H1 (cell line): ENCODE measurements at regions not wholly inside any gene's neighbourhood (a gene's known extent, or its start where the extent isn't known, plus 50 kb on each side); places are given as distances from the start of the nearest gene placed in this dataset.

Experiments used
- CTCF ChIA-PET: fragments of 300-600 bp; sonication (Branson Sonifier 250); formaldehyde crosslinking; loops from one replicate; lab custom pipeline; 2021; ENCODE audit not compliant: partially characterized antibody; lab: Charles Lee
- POLR2A ChIA-PET: fragments of 300-600 bp; sonication (Branson Sonifier 250); formaldehyde crosslinking; loops from one replicate; lab custom pipeline; 2021; ENCODE audit warnings: inconsistent platforms; ENCODE audit not compliant: partially characterized antibody; lab: Charles Lee
- DNase-seq, 2 experiments: peaks; one replicate each; pipeline versions ENCODE4 v3.0.0 to v3.0.0-alpha.2; 2010 to 2022; ENCODE audit warnings: low spot score in 2 of 2, low read depth in 1 of 2, mixed read lengths in 1 of 2
- FAIRE-seq: peaks from 2 replicates; lab custom pipeline; 2011; peaks lifted over from hg19 to GRCh38; lab: Jason Lieb, UNC
- H2AFZ ChIP-seq: 2 replicates; pipeline ENCODE4 v1.8.1; 2012; ENCODE audit warnings: low read length, inconsistent platforms
- H2AK5ac ChIP-seq: 2 replicates; pipeline ENCODE4 v1.6.1; 2013; ENCODE audit warnings: low read depth, low read length
- H2BK120ac ChIP-seq: replicated peaks from 2 replicates; pipeline ENCODE3; 2013; ENCODE audit warnings: low read depth, low read length, inconsistent platforms
- H2BK12ac ChIP-seq: 2 replicates; pipeline ENCODE4 v1.6.1; 2013; ENCODE audit warnings: low read depth, low read length
- H2BK15ac ChIP-seq: 2 replicates; pipeline ENCODE4 v1.6.1; 2013; ENCODE audit warnings: low read length
- H2BK20ac ChIP-seq: 2 replicates; pipeline ENCODE4 v1.6.1; 2013; ENCODE audit warnings: low read length
- H2BK5ac ChIP-seq: 2 replicates; pipeline ENCODE4 v1.6.1; 2013; ENCODE audit warnings: low read depth, low read length
- H3K14ac ChIP-seq: 2 replicates; pipeline ENCODE4 v1.6.1; 2013; ENCODE audit warnings: inconsistent platforms; ENCODE audit not compliant: insufficient read length
- H3K18ac ChIP-seq: 2 replicates; pipeline ENCODE4 v1.6.1; 2013; ENCODE audit warnings: low read length; ENCODE audit errors: extremely low read depth
- H3K23ac ChIP-seq: 2 replicates; pipeline ENCODE4 v1.6.1; 2013; ENCODE audit warnings: inconsistent platforms; ENCODE audit not compliant: insufficient read length
- H3K23me2 ChIP-seq: 2 replicates; pipeline ENCODE4 v1.6.1; 2013; ENCODE audit warnings: low read depth, low read length
- H3K27ac ChIP-seq: 2 replicates; pipeline ENCODE4 v1.6.1; 2011; ENCODE audit warnings: low read depth, low read length, inconsistent platforms
- H3K27me3 ChIP-seq, 4 experiments: replicated peaks in 1 of 4; 1 replicate in 1 of 4; 2 replicates in 3 of 4; pipeline versions ENCODE4 v1.6.1 to v1.8.1; 2011 to 2013; ENCODE audit warnings: low read length in 3 of 4, mild to moderate bottlenecking in 3 of 4, inconsistent platforms in 2 of 4, mixed read lengths in 2 of 4, moderate library complexity in 1 of 4; ENCODE audit not compliant: control insufficient read depth in 3 of 4, insufficient read depth in 3 of 4; ENCODE audit errors: extremely low read depth in 1 of 4
- H3K36me3 ChIP-seq, 4 experiments: 2 replicates each; pipeline versions ENCODE4 v1.6.1 to v1.8.1; 2011 to 2013; ENCODE audit warnings: mild to moderate bottlenecking in 4 of 4, low read length in 3 of 4, moderate library complexity in 2 of 4, control low read depth in 1 of 4, inconsistent platforms in 1 of 4; ENCODE audit not compliant: insufficient read depth in 4 of 4, control insufficient read depth in 2 of 4
- H3K4ac ChIP-seq: replicated peaks from 2 replicates; pipeline ENCODE3; 2013; ENCODE audit warnings: low read length, low read depth, mixed read lengths, inconsistent platforms; ENCODE audit not compliant: insufficient read length
- H3K4me1 ChIP-seq, 4 experiments: replicated peaks in 1 of 4; 1 replicate in 1 of 4; 2 replicates in 3 of 4; pipeline versions ENCODE4 v1.6.1 to v1.8.1; 2011 to 2013; ENCODE audit warnings: low read length in 3 of 4, inconsistent platforms in 2 of 4, mixed read lengths in 1 of 4; ENCODE audit not compliant: insufficient read depth in 4 of 4, control insufficient read depth in 3 of 4
- H3K4me2 ChIP-seq, 2 experiments: 2 replicates each; pipeline versions ENCODE4 v1.6.1 to v1.8.1; 2011 to 2013; ENCODE audit warnings: low read depth in 2 of 2, low read length in 2 of 2, control low read depth in 1 of 2, inconsistent platforms in 1 of 2, mild to moderate bottlenecking in 1 of 2; ENCODE audit not compliant: insufficient read depth in 1 of 2
- H3K4me3 ChIP-seq, 4 experiments: fragments of 200-600, 300-600 bp in 1 of 4; sonication (generic), shearing (Covaris generic), sonication (Bioruptor Twin) in 1 of 4; 2 replicates each; pipeline versions ENCODE4 v1.5.1 to v1.8.1; 2011 to 2016; ENCODE audit warnings: low read length in 4 of 4, low read depth in 3 of 4, control low read depth in 2 of 4, inconsistent platforms in 2 of 4, mild to moderate bottlenecking in 2 of 4, mixed read lengths in 1 of 4, moderate library complexity in 1 of 4; ENCODE audit not compliant: insufficient read depth in 2 of 4; ENCODE audit errors: extremely low read depth in 1 of 4
- H3K56ac ChIP-seq: replicated peaks from 2 replicates; pipeline ENCODE3; 2013; ENCODE audit warnings: low read depth, mild to moderate bottlenecking, mixed read lengths, low read length, inconsistent platforms; ENCODE audit not compliant: insufficient read length
- H3K79me1 ChIP-seq: 2 replicates; pipeline ENCODE4 v1.6.1; 2013; ENCODE audit warnings: low read depth, low read length, control low read depth
- H3K79me2 ChIP-seq, 2 experiments: 2 replicates each; pipeline versions ENCODE4 v1.6.1 to v1.8.1; 2012 to 2013; ENCODE audit warnings: low read length in 2 of 2, mild to moderate bottlenecking in 2 of 2, inconsistent platforms in 1 of 2; ENCODE audit not compliant: insufficient read depth in 2 of 2, control insufficient read depth in 1 of 2
- H3K9ac ChIP-seq, 4 experiments: replicated peaks in 1 of 4; 1 replicate in 1 of 4; 2 replicates in 3 of 4; pipeline versions ENCODE4 v1.6.1 to v1.8.1; 2011 to 2013; ENCODE audit warnings: low read depth in 3 of 4, low read length in 3 of 4, control low read depth in 2 of 4, mild to moderate bottlenecking in 2 of 4, moderate library complexity in 2 of 4, inconsistent platforms in 1 of 4; ENCODE audit errors: extremely low read depth in 1 of 4
- H3K9me3 ChIP-seq, 2 experiments: 2 replicates each; pipeline versions ENCODE4 v1.6.1 to v1.8.1; 2012 to 2013; ENCODE audit warnings: mild to moderate bottlenecking in 2 of 2, moderate library complexity in 2 of 2, control low read depth in 1 of 2, inconsistent platforms in 1 of 2, low read depth in 1 of 2, low read length in 1 of 2, mixed read lengths in 1 of 2; ENCODE audit not compliant: insufficient read depth in 2 of 2
- H4K20me1 ChIP-seq, 2 experiments: replicated peaks in 1 of 2; 2 replicates each; pipeline versions ENCODE3 to v1.8.1; 2011 to 2013; ENCODE audit warnings: inconsistent platforms in 2 of 2, low read length in 2 of 2, mild to moderate bottlenecking in 1 of 2; ENCODE audit not compliant: insufficient read depth in 2 of 2, control insufficient read depth in 1 of 2
- H4K5ac ChIP-seq: 2 replicates; pipeline ENCODE4 v1.6.1; 2013; ENCODE audit warnings: low read length, low read depth, mixed read lengths, inconsistent platforms; ENCODE audit not compliant: insufficient read length
- H4K8ac ChIP-seq: 2 replicates; pipeline ENCODE4 v1.8.0; 2013; ENCODE audit warnings: mild to moderate bottlenecking, moderate library complexity, low read length, inconsistent platforms; ENCODE audit not compliant: insufficient read depth; ENCODE audit errors: extremely low read depth
- H4K91ac ChIP-seq: replicated peaks from 2 replicates; pipeline ENCODE3; 2013; ENCODE audit warnings: low read length, mixed read lengths, inconsistent platforms; ENCODE audit not compliant: insufficient read length
- CEBPB ChIP-seq: IDR thresholded peaks from 2 replicates; pipeline ENCODE4 v1.6.1; 2012; ENCODE audit warnings: low read depth, low read length
- FOSL1 ChIP-seq: IDR thresholded peaks from 2 replicates; pipeline ENCODE4 v1.6.1; 2011; ENCODE audit warnings: mild to moderate bottlenecking, low read depth, low read length, moderate library complexity; ENCODE audit not compliant: insufficient read depth
- MAFK ChIP-seq: IDR thresholded peaks from 2 replicates; pipeline ENCODE4 v1.6.1; 2012; ENCODE audit warnings: low read depth, mild to moderate bottlenecking, improper control_type of control experiment, low read length
- NANOG ChIP-seq: IDR thresholded peaks from 2 replicates; pipeline ENCODE4 v1.6.1; 2011; ENCODE audit warnings: low read length, low read depth, mild to moderate bottlenecking, inconsistent platforms; ENCODE audit not compliant: insufficient read depth, poor library complexity, severe bottlenecking
- RFX5 ChIP-seq: IDR thresholded peaks from 2 replicates; pipeline ENCODE4 v1.6.1; 2011; ENCODE audit warnings: low read depth, low read length, improper control_type of control experiment, borderline replicate concordance
- RXRA ChIP-seq: IDR thresholded peaks from 2 replicates; pipeline ENCODE4 v1.6.1; 2011; ENCODE audit warnings: low read depth, mild to moderate bottlenecking, low read length, moderate library complexity; ENCODE audit not compliant: insufficient read depth
- SIN3A ChIP-seq, 2 experiments: IDR thresholded peaks in 1 of 2; conservative IDR thresholded peaks in 1 of 2; 2 replicates each; pipeline ENCODE4 v1.6.1; 2011 to 2012; ENCODE audit warnings: low read length in 2 of 2, improper control_type of control experiment in 1 of 2, low read depth in 1 of 2, mild to moderate bottlenecking in 1 of 2
- WGBS, 2 experiments: shearing (Covaris generic) in 1 of 2; methylation state at CpG; one replicate each; pipeline versions ENCODE4 v1.1.6 to v1.1.7; 2013 to 2015; ENCODE audit warnings: low lambda C conversion rate in 2 of 2, mixed read lengths in 2 of 2, inconsistent platforms in 1 of 2, low coverage in 1 of 2, missing lambda C conversion rate in 1 of 2; ENCODE audit not compliant: insufficient replicate concordance in 2 of 2, insufficient coverage in 1 of 2, insufficient read length in 1 of 2; ENCODE audit errors: extremely low coverage in 1 of 2, missing lambda C conversion rate in 1 of 2; 5-methylcytosine and 5-hydroxymethylcytosine counted together
- TF ChIP-seq, protein P1 (sequence below): IDR thresholded peaks from 2 replicates; pipeline ENCODE4 v1.6.1; 2011; ENCODE audit warnings: low read length, improper control_type of control experiment

DNA sequence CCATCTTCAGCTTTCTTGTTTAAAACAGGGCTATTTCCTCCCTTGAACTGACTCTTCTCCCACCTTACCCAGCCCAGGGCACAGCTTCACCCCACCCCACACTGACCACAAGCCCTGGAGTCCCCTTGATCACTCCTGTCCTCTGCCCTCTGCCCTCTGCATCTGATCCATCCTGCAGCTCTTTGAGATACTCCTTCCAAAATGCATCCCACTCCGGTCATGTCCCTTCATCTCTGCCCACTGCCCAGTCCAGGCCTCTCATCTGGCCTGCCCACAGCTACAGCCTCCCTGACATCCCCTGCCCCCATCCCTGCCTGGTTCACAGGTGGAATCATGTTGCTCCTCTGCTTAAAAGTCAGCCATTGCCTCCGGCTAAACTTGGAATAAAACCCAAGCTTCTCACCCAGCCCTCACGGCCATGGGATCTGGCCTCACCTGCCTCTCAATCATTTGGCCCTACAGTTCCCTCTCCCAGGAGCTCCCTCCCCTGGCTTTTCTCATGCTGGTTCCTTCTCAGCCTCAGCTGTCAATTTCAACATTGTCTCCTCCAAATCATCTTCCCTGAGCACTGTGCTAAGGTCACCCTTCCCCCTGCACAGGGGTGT, 202.0 kb downstream of the MATN1 start:
- Histone ChIP-seq H3K36me3 (no peaks in the 10 kb centered on the region), H2BK120ac (no peak overlapping the region), H3K27me3 (no peaks in the 10 kb centered on the region), H3K4me1 (no peaks in the 10 kb centered on the region), H4K8ac (no peak overlapping the region), H2BK20ac (no peak overlapping the region), H4K91ac (no peak overlapping the region), H4K20me1 (no peaks in the 10 kb centered on the region), H2BK12ac (peak overlapping the region; percentile 27; the same call in 1 of the 2 replicates), H3K4me3 (no peak overlapping the region), H3K56ac (no peak overlapping the region), H3K4me2 (no peak overlapping the region), H4K5ac (no peak overlapping the region), H3K79me2 (no peaks in the 10 kb centered on the region), H3K79me1 (no peaks in the 10 kb centered on the region), H3K27ac (no peak overlapping the region), H3K4ac (no peak overlapping the region), H3K9me3 (no peaks in the 10 kb centered on the region), H3K23ac (no peak overlapping the region), H2BK15ac (no peak overlapping the region), H3K18ac (no peak overlapping the region), H2BK5ac (no peak overlapping the region), H2AFZ (no peak overlapping the region), H3K23me2 (no peaks in the 10 kb centered on the region; the same call in 1 of the 2 replicates), H3K14ac (no peak overlapping the region), H2AK5ac (no peak overlapping the region), H3K9ac (no peak overlapping the region)
- CTCF ChIA-PET: interaction anchor here (0.5 to 1.2 kb wide), 5 partner anchors 11 to 436 kb away, joined by 3 to 5 read pairs (median 3); no protein-coding TSS in a partner anchor
- 88% methylated on average over 3 of the region's 3 CpGs; no CpG with 5 or more reads in 1 of the 2 experiments for WGBS, 2 experiments
- DNase-seq (peak in 1 of 2 experiments; percentile 33), FAIRE-seq (no peak)
- POLR2A ChIA-PET: no interaction called here
- TF ChIP-seq FOSL1: no peak
- no peak for TF ChIP-seq NANOG
- TF ChIP-seq SIN3A (conservative IDR thresholded peaks at IDR 0.05 in 1 of 2, IDR thresholded peaks at IDR 0.05 in 1 of 2; ENCODE audit: low read depth in 1 of 2, low read length in 2 of 2): no peak
- TF ChIP-seq, protein P1, sequence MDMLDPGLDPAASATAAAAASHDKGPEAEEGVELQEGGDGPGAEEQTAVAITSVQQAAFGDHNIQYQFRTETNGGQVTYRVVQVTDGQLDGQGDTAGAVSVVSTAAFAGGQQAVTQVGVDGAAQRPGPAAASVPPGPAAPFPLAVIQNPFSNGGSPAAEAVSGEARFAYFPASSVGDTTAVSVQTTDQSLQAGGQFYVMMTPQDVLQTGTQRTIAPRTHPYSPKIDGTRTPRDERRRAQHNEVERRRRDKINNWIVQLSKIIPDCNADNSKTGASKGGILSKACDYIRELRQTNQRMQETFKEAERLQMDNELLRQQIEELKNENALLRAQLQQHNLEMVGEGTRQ: no peak
- no peak for TF ChIP-seq MAFK
- no peak for TF ChIP-seq RXRA
- no peak for TF ChIP-seq CEBPB
- no peak for TF ChIP-seq RFX5
